GM12874 (cell line): ENCODE measurements at regions not wholly inside any gene's neighbourhood (a gene's known extent, or its start where the extent isn't known, plus 50 kb on each side); places are given as distances from the start of the nearest gene placed in this dataset.

Experiments used
- TF ChIP-seq, protein P1 (sequence below): IDR thresholded peaks from 2 replicates; pipeline ENCODE4 v1.5.1; 2011; ENCODE audit warnings: low read depth, mild to moderate bottlenecking, control low read depth, low read length, moderate library complexity; ENCODE audit not compliant: insufficient read depth

DNA sequence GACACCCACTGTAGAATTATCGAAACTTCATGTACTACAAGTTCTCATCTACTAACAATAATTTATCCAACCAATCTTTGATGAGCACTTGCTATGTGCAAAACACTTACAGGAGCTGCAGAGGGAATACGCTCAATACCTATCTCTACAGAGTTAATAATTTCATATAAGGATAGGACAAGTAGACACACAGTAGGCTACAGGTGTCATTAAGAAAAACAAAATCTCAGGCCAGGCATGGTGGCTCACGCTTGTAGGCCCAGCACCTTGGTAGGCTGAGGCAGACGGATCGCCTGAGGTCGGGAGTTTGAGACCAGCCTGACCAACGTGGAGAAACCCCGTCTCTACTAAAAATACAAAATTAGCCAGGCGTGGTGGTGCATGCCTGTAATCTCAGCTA lies 91.3 kb upstream of the PLEKHM1 start:
- TF ChIP-seq, protein P1, sequence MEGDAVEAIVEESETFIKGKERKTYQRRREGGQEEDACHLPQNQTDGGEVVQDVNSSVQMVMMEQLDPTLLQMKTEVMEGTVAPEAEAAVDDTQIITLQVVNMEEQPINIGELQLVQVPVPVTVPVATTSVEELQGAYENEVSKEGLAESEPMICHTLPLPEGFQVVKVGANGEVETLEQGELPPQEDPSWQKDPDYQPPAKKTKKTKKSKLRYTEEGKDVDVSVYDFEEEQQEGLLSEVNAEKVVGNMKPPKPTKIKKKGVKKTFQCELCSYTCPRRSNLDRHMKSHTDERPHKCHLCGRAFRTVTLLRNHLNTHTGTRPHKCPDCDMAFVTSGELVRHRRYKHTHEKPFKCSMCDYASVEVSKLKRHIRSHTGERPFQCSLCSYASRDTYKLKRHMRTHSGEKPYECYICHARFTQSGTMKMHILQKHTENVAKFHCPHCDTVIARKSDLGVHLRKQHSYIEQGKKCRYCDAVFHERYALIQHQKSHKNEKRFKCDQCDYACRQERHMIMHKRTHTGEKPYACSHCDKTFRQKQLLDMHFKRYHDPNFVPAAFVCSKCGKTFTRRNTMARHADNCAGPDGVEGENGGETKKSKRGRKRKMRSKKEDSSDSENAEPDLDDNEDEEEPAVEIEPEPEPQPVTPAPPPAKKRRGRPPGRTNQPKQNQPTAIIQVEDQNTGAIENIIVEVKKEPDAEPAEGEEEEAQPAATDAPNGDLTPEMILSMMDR = no peak

DNA sequence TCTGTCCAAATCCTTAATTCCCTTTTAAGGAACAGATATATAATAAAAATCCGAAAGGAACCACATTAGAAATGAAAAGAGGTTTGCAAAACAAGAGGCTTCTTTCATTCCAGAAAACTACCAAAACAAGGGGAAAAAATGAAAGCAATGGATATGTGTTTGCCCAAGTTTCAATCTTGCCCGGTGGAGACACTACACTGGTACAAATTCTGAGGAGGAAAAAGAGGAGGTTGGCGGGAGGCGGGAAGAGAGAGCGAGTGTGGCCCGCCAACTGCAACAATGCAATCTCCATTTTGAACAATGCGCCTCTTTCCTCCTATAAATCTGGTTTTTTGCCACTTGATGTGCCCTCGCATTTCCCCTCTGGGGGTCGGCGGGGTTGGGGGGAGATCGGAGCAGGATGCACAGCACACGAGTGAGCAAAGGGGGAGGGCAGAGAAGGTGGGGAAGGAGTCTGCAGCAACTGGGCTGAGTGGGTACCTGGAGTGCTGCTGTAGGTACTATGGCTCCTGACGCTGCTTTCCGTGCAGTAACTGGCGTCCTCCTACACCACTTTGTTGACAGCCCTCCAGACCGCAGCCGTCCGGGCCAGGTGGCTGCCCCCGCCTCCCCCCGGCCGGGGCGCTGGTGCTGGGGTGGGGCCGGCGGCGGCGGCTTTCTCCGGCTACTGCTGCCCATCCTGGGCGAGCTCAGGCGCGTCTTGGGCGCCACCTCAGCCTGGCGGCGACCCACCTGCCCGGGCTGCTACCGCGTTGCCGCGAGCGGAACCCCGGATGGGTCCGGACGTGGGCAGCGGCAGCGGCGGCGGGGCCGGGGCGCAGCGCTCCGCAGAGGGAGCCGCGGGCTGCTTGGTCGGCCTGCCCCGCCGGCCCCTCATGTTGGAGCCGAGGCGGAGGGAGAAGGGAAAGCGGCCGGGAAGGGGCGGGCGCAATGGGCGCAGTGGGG lies 93.8 kb upstream of the PLEKHM1 start:
- TF ChIP-seq, protein P1 = 0 out of 2 replicates have a peak, but pooled peaks have one; percentile 3

DNA sequence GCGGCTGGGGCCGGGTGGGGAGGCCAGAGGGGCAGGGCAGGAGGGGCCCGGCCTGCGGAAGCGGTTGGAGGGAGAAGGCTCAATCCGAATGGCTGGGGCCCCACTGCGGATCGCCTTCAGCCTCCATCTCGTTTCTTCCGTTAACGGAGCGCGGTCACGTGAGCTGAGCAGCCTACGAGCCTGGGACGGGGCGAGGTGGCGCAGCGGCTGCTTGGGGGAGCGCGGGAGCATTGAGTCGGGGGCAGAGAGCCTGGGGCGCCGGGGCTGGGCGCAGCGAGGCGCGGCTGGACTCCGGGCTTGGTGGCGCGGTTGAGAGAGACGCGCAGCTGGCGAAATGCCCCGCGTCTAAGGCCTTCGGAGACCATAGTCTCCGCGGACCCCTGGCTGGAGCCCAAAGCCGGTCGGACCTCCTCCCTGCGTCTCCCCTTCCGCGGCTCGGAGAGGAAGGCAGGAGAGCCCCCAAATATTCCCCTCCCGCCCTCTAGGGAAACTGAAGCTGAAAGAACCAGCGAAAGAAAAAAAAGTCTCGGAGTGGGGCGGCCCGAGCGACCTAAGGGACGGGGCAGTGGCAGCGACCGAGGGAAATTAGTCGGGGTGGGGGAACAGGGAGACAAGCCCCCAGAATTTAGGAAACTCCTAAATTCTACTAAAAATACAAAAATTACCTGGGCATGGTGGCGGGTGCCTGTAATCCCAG lies 94.7 kb upstream of the PLEKHM1 start:
- TF ChIP-seq, protein P1 = peak; percentile 56

DNA sequence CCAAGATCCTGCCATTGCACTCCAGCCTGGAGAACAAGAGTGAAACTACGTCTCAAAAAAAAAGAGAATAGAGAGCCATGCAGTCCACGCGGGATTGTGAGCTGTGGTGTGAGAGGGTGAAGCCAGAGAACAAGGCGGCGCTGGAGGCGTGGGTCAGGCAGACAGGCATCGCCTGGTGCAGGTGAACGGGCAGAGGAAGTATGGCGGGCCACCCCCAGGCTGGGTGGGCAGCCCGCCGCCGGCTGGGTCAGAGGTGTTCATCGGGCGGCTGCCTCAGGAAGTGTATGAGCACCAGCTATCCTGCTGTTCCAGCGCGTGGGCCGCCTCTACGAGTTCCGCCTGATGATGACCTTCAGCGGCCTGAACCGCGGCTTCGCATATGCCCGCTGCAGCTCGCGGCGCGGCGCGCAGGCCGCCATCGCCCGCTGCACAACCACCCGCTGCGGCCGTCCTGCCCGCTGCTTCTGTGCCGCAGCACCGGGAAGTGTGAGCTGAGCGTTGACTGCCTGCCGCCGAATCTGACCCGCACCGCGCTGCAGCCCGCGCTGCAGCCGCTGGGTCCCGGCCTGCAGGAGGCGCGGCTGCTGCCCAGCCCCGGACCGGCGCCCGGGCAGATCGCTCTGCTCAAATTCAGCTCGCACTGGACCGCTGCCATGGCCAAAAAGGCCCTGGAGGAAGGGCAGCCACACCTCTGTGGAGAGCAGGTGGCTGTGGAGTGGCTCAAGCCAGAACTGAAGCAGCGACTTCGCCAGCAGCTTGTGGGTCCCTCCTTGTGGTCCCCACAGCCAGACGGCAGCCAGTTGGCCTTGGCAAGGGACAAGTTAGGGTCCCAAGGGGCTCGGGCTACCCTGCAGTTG lies 95.5 kb upstream of the PLEKHM1 start:
- TF ChIP-seq, protein P1 = 0 out of 2 replicates have a peak, but pooled peaks have one; percentile 7

DNA sequence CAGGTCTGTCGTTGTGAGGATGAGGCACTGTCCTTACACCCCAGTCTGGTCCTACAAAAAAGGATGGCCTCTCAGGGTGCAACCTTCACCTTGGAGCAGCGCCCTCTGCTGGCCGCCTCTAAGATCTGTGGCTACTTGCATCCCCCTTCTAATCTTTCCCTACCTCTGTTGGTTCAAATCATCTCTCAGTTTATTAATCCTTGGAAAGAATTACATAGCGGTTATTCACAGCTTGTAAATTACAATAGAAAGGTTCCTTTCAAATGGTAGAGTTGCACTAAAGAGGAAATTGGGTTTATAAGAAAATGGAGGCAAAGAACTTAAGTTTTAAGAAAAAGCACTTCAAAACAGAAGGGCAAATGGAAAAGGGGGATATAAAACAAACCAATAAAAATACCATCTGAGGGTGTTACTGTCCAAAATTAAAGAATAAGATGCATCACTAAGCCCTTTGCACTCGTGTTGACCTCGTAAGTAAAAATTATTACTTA lies 102.0 kb upstream of the PLEKHM1 start:
- TF ChIP-seq, protein P1 = peak; percentile 66

DNA sequence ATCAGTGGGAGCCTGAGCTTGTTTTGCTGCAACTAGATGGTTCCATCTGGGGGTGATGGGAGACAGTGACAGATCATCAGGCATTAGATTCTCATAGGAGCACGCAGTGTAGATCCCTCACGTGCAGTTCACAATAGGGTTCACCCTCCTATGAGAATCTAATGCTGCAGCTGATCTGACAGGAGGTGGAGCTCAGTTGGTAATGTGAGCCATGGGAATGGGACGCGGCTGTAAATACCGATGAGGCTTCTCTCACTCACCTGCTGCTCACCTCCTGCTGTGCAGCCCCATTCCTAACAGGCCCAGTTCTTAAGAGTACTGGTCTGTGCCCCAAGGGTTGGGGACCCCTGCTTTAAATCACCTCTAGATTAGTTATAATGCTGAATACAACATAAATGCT lies 137.5 kb upstream of the PLEKHM1 start:
- TF ChIP-seq, protein P1 = no peak

DNA sequence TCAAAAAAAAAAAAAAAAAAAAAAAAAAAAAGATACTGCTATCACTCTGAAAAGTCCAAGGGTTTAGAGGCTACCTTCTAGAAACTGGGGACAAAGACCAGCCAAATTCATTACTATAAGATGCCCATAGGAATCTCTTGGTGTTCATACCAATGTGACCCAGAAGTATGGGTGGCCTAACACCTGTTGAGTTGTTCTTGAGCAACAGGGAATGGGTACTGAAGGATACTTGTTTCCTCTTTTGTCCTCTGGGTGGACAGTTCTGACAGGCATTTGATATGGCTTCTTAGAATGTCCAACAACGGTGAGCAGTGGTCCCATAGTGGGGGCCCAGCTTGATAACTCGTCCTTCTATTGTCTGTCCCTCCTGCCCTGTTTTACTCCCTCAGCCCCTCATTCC lies 141.4 kb upstream of the PLEKHM1 start:
- TF ChIP-seq, protein P1 = no peak
